WTC11 (cell line): ENCODE measurements at regions not wholly inside any gene's neighbourhood (a gene's known extent, or its start where the extent isn't known, plus 50 kb on each side); places are given as distances from the start of the nearest gene placed in this dataset.
"Not testable (repeated sequence)": the region's sequence is repeated elsewhere in the genome, so short reads cannot be mapped to it uniquely, and the experiment has no call there.

ENCODE experiments used
- ATF1 ChIP-seq: sonication (generic); formaldehyde crosslinking; IDR thresholded peaks from 2 replicates; pipeline ENCODE4 v1.8.1; 2023; ENCODE audit warnings: mild to moderate bottlenecking, moderate library complexity, missing genetic modification reagents
- CREB1 ChIP-seq: sonication (generic); formaldehyde crosslinking; IDR thresholded peaks from 2 replicates; pipeline ENCODE4 v1.8.0; 2023; ENCODE audit warnings: mild to moderate bottlenecking, missing genetic modification reagents
- KAT7 ChIP-seq: sonication (generic); formaldehyde crosslinking; IDR thresholded peaks from 2 replicates; pipeline ENCODE4 v1.8.1; 2023; ENCODE audit warnings: missing genetic modification reagents, mild to moderate bottlenecking, borderline replicate concordance
- USF1 ChIP-seq: sonication (generic); formaldehyde crosslinking; IDR thresholded peaks from 2 replicates; pipeline ENCODE4 v1.8.0; 2022; ENCODE audit warnings: mild to moderate bottlenecking, missing genetic modification reagents
- ZBTB21 ChIP-seq: sonication (generic); formaldehyde crosslinking; IDR thresholded peaks from 2 replicates; pipeline ENCODE4 v1.8.1; 2023; ENCODE audit warnings: mild to moderate bottlenecking, missing genetic modification reagents, borderline replicate concordance
- TF ChIP-seq, protein P1 (sequence below): fragments of 200-600 bp; IDR thresholded peaks from 2 replicates; pipeline ENCODE4 v1.8.0; 2022; ENCODE audit warnings: antibody characterized with exemption

- not testable (repeated sequence) for TF ChIP-seq ZBTB21, CREB1, USF1, KAT7, ATF1 (CRISPR knock-in tag)
- TF ChIP-seq, protein P1, sequence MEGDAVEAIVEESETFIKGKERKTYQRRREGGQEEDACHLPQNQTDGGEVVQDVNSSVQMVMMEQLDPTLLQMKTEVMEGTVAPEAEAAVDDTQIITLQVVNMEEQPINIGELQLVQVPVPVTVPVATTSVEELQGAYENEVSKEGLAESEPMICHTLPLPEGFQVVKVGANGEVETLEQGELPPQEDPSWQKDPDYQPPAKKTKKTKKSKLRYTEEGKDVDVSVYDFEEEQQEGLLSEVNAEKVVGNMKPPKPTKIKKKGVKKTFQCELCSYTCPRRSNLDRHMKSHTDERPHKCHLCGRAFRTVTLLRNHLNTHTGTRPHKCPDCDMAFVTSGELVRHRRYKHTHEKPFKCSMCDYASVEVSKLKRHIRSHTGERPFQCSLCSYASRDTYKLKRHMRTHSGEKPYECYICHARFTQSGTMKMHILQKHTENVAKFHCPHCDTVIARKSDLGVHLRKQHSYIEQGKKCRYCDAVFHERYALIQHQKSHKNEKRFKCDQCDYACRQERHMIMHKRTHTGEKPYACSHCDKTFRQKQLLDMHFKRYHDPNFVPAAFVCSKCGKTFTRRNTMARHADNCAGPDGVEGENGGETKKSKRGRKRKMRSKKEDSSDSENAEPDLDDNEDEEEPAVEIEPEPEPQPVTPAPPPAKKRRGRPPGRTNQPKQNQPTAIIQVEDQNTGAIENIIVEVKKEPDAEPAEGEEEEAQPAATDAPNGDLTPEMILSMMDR: not testable (repeated sequence)
These were observed 411.4 kb upstream of the SPATA31A3 start for GRCh38 chr9:67403739-67404138.
